HEK293 (cell line): ENCODE measurements at regions not wholly inside any gene's neighbourhood (a gene's known extent, or its start where the extent isn't known, plus 50 kb on each side); places are given as distances from the start of the nearest gene placed in this dataset.

Source experiments
- ZNF133 ChIP-seq: fragments of 450-650 bp; formaldehyde crosslinking; IDR thresholded peaks from 2 replicates; pipeline ENCODE4 v1.5.1; 2016; ENCODE audit warnings: missing biosample characterization, missing genetic modification characterization
- ZNF529 ChIP-seq: fragments of 450-650 bp; formaldehyde crosslinking; IDR thresholded peaks from 2 replicates; pipeline ENCODE4 v1.5.1; 2017; ENCODE audit warnings: missing genetic modification characterization, missing biosample characterization; ENCODE audit not compliant: insufficient replicate concordance

DNA sequence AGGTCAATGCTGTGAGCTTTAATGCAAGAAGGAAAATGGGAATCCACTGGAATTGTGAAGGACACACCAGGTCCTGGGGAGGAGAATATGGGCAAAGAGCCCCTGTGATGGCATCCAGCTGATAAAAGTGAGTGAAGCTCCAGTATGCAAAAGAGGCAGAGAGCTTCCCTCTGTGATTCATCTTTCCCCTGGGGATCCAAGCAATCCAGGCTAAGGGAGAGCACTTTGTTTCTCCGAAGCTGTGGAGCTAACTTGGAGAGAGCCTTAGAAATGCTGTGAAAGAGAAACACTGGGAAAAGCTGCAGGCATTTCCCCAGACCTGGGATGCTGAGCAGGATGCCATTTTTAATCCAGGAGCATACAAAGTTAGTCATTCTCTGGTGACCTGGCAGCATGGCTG, 489.5 kb downstream of the SH2D4B start:
- TF ChIP-seq ZNF133 (tag by site-specific recombination) = no peak
- TF ChIP-seq ZNF529 = no peak
